PC-9 (cell line): ENCODE measurements at regions not wholly inside any gene's neighbourhood (a gene's known extent, or its start where the extent isn't known, plus 50 kb on each side); places are given as distances from the start of the nearest gene placed in this dataset.

ENCODE experiments used
- BruUV-seq: library from RNA; stranded (reverse); fragments of 400-500 nt; replicated peaks from 2 replicates; lab custom pipeline; 2021; lab: Mats Ljungman, UMichigan
- CTCF ChIA-PET: fragments of 300-600 bp; sonication (Branson Sonifier 250); formaldehyde crosslinking; loops from one replicate; lab custom pipeline; 2022; ENCODE audit warnings: antibody characterized with exemption; lab: Charles Lee
- POLR2A ChIA-PET: fragments of 300-600 bp; sonication (Branson Sonifier 250); formaldehyde crosslinking; loops from one replicate; lab custom pipeline; 2022; ENCODE audit warnings: antibody characterized with exemption; ENCODE audit not compliant: unreplicated experiment; lab: Charles Lee
- DNase-seq, 2 experiments: peaks; one replicate each; pipeline versions ENCODE4 v3.0.0 to v3.0.0-alpha.2; 2015 to 2022; ENCODE audit warnings: mixed read lengths in 1 of 2
- H2AFZ ChIP-seq: fragments of 200-600 bp; sonication (generic); 2 replicates; pipeline ENCODE4 v1.8.1; 2017; ENCODE audit warnings: antibody characterized with exemption
- H3F3A ChIP-seq: fragments of 200-600 bp; sonication (generic); 2 replicates; pipeline ENCODE4 v1.8.1; 2017; ENCODE audit warnings: antibody characterized with exemption, mild to moderate bottlenecking, low read depth; ENCODE audit not compliant: insufficient read depth
- H3K27ac ChIP-seq: fragments of 200-600 bp; sonication (generic); 2 replicates; pipeline ENCODE4 v1.6.1; 2016; ENCODE audit warnings: mixed run types
- H3K27me3 ChIP-seq: fragments of 200-600 bp; sonication (generic); 2 replicates; pipeline ENCODE4 v1.6.1; 2016; ENCODE audit warnings: low read depth, mixed run types; ENCODE audit not compliant: insufficient read depth
- H3K36me3 ChIP-seq: fragments of 200-600 bp; sonication (generic); 2 replicates; pipeline ENCODE4 v1.6.1; 2016; ENCODE audit warnings: low read depth, mixed run types
- H3K4me1 ChIP-seq: fragments of 200-600 bp; sonication (generic); replicated peaks from 2 replicates; pipeline ENCODE4 v1.6.1; 2016; ENCODE audit warnings: mixed run types; ENCODE audit not compliant: insufficient read depth
- H3K4me2 ChIP-seq: fragments of 200-600 bp; sonication (generic); 2 replicates; pipeline ENCODE4 v1.6.1; 2017; ENCODE audit warnings: mixed run types
- H3K4me3 ChIP-seq: fragments of 200-600 bp; sonication (generic); 2 replicates; pipeline ENCODE4 v1.6.1; 2016; ENCODE audit warnings: mixed run types
- H3K79me2 ChIP-seq: fragments of 200-600 bp; sonication (generic); 2 replicates; pipeline ENCODE4 v1.6.1; 2017; ENCODE audit warnings: low read depth, mixed run types
- H3K9me2 ChIP-seq: fragments of 200-600 bp; sonication (generic); 2 replicates; pipeline ENCODE4 v1.8.1; 2017; ENCODE audit warnings: mild to moderate bottlenecking; ENCODE audit not compliant: insufficient read depth
- H3K9me3 ChIP-seq: fragments of 200-600 bp; sonication (generic); 2 replicates; pipeline ENCODE4 v1.8.1; 2016; ENCODE audit warnings: low read depth; ENCODE audit not compliant: insufficient read depth
- H4K20me1 ChIP-seq: fragments of 200-600 bp; sonication (generic); 2 replicates; pipeline ENCODE4 v1.8.1; 2017; ENCODE audit not compliant: insufficient read depth
- EZH2 ChIP-seq: fragments of 200-600 bp; sonication (generic); IDR thresholded peaks from 2 replicates; pipeline ENCODE4 v1.8.0; 2017; ENCODE audit warnings: antibody characterized with exemption, low read depth
- intact Hi-C: fragments of 100-400 bp; cut with micrococcal nuclease; formaldehyde crosslinking; loops from one replicate; pipeline ENCODE4 v1.10.0; 2022; ENCODE audit not compliant: unreplicated experiment
- TF ChIP-seq, protein P1 (sequence below): fragments of 200-600 bp; sonication (generic); conservative IDR thresholded peaks from 2 replicates; pipeline ENCODE4 v1.6.1; 2017; ENCODE audit warnings: mixed run types, antibody characterized with exemption, mild to moderate bottlenecking, moderate library complexity

DNA sequence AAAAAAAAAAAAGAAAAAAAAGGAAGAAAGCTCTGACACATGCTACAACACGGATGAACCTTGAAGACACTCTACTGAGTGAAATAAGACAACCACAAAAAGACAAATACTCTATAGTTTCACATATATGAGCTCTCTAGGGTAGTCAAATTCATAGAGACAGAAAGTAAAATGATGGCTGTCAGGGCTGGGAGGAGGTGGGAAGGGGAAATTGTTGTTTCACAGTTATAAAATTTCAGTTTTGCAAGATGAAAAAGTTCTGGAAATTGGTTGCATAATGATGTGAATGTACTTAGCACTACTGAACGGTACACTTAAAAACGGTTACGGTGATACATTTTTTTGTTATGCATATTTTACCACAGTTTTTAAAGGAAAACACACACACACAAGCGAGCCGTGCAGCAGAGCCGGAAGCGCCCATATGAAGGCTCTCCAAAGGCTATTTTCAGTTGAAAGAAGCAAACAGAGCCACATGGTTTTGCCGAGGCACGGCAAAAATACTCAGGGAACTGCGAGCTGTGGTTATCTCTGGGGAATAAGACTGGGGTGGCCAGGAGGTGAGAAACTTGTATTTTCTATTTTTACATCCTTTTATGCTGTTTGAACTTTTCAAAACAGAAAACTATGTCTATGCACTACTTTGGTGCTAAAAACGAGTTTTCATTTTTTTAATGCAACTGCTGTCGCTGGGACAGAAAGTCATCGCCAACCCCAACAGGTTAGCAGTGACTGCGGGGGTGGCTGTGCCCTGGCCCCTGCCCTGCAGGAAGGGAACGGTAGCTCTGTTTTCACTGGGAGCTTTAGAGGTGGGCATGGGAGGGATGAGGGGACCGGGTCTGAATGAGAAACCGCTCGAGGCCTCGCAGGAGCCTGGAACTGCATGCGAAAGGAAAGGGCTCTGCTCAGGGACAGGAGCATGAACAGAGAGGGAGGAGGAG lies 132.9 kb downstream of the OAT start:
- no peak for DNase-seq
- Histone ChIP-seq H3K9me3 (no peaks in the 10 kb centered on the region), H3K36me3 (no peaks in the 10 kb centered on the region), H3K27ac (no peak overlapping the region), H3K4me2 (no peak overlapping the region), H3F3A (no peaks in the 10 kb centered on the region), H4K20me1 (no peaks in the 10 kb centered on the region), H2AFZ (no peak overlapping the region), H3K27me3 (no peaks in the 10 kb centered on the region), H3K79me2 (no peaks in the 10 kb centered on the region), H3K4me1 (no peaks in the 10 kb centered on the region), H3K4me3 (no peak overlapping the region), H3K9me2 (no peaks in the 10 kb centered on the region)
- POLR2A ChIA-PET: no interaction called here
- no TSS peak for BruUV-seq
- intact Hi-C loops: no loop called here
- CTCF ChIA-PET: no interaction called here
- TF ChIP-seq, protein P1, sequence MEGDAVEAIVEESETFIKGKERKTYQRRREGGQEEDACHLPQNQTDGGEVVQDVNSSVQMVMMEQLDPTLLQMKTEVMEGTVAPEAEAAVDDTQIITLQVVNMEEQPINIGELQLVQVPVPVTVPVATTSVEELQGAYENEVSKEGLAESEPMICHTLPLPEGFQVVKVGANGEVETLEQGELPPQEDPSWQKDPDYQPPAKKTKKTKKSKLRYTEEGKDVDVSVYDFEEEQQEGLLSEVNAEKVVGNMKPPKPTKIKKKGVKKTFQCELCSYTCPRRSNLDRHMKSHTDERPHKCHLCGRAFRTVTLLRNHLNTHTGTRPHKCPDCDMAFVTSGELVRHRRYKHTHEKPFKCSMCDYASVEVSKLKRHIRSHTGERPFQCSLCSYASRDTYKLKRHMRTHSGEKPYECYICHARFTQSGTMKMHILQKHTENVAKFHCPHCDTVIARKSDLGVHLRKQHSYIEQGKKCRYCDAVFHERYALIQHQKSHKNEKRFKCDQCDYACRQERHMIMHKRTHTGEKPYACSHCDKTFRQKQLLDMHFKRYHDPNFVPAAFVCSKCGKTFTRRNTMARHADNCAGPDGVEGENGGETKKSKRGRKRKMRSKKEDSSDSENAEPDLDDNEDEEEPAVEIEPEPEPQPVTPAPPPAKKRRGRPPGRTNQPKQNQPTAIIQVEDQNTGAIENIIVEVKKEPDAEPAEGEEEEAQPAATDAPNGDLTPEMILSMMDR: no peak
- no peak for TF ChIP-seq EZH2

DNA sequence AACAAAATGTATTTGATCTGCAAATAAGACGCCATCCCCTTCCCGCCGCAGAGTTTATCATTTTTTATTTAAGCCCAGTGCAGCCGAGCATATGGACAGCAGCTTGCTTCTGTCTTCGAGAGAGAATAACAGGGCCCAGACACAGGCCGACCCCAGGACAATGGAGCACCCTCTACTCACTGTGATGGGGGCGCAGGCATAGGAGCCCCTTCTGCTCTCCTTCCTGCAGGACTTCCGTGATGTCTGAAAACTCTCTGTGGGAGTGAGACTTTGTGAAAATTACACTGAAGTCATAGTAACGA lies 134.8 kb downstream of the OAT start:
- H3K79me2 ChIP-seq: no peaks in the 10 kb centered on the region
- H3K9me2 ChIP-seq: no peaks in the 10 kb centered on the region
- H2AFZ ChIP-seq: no peak overlapping the region
- POLR2A ChIA-PET: no interaction called here
- BruUV-seq: no TSS peak
- intact Hi-C loops: no loop called here
- H3K27me3 ChIP-seq: no peaks in the 10 kb centered on the region
- H3K27ac ChIP-seq: no peak overlapping the region
- no peak for DNase-seq
- no peaks in the 10 kb centered on the region for H4K20me1 ChIP-seq
- no peaks in the 10 kb centered on the region for H3F3A ChIP-seq
- TF ChIP-seq, protein P1: no peak
- TF ChIP-seq EZH2: no peak
- H3K4me1 ChIP-seq: no peaks in the 10 kb centered on the region
- no peaks in the 10 kb centered on the region for H3K36me3 ChIP-seq
- H3K4me3 ChIP-seq: no peak overlapping the region
- CTCF ChIA-PET: no interaction called here
- H3K4me2 ChIP-seq: no peak overlapping the region
- H3K9me3 ChIP-seq: no peaks in the 10 kb centered on the region

- CTCF ChIA-PET: no interaction called here
- no peaks in the 10 kb centered on the region for H3K36me3 ChIP-seq
- no peak overlapping the region for H3K27ac ChIP-seq
- H3K79me2 ChIP-seq: no peaks in the 10 kb centered on the region
- POLR2A ChIA-PET: no interaction called here
- intact Hi-C loops: no loop called here
- no peaks in the 10 kb centered on the region for H3K9me2 ChIP-seq
- no peaks in the 10 kb centered on the region for H3K4me1 ChIP-seq
- TF ChIP-seq, protein P1: no peak
- TF ChIP-seq EZH2: no peak
- no peaks in the 10 kb centered on the region for H3K9me3 ChIP-seq
- H4K20me1 ChIP-seq: no peaks in the 10 kb centered on the region
- H3K27me3 ChIP-seq: no peaks in the 10 kb centered on the region
- BruUV-seq: no TSS peak
- H3K4me3 ChIP-seq: no peak overlapping the region
- no peak overlapping the region for H2AFZ ChIP-seq
- H3K4me2 ChIP-seq: no peak overlapping the region
- DNase-seq: no peak
- H3F3A ChIP-seq: no peaks in the 10 kb centered on the region
These were observed 135.3 kb downstream of the OAT start for GRCh38 chr10:124283215-124283948.
